Ascending aorta (tissue), 2 donors: ENCODE measurements at regions not wholly inside any gene's neighbourhood (a gene's known extent, or its start where the extent isn't known, plus 50 kb on each side); places are given as distances from the start of the nearest gene placed in this dataset.

ENCODE experiments used
- DNase-seq, 2 donors: peaks; one replicate each; pipeline ENCODE4 v3.0.0-alpha.2; 2019; ENCODE audit warnings: low spot score in 2 of 2
- H3K27ac ChIP-seq, 2 donors: fragments of 200-600 bp; sonication (generic); one replicate each; pipeline ENCODE4 v1.5.1; 2016 to 2017; ENCODE audit warnings: mild to moderate bottlenecking in 1 of 2
- H3K27me3 ChIP-seq: fragments of 200-600 bp; sonication (generic); one replicate; pipeline ENCODE4 v1.5.1; 2017
- H3K36me3 ChIP-seq, 2 donors: fragments of 200-600 bp; sonication (generic); one replicate each; pipeline ENCODE4 v1.5.1; 2016
- H3K4me1 ChIP-seq, 2 donors: fragments of 200-600 bp; sonication (generic); one replicate each; pipeline ENCODE4 v1.5.1; 2016 to 2017; ENCODE audit warnings: mild to moderate bottlenecking in 1 of 2
- H3K4me3 ChIP-seq, 2 donors: fragments of 200-600 bp; sonication (generic); one replicate each; pipeline ENCODE4 v1.5.1; 2016 to 2017; ENCODE audit warnings: mild to moderate bottlenecking in 1 of 2
- H3K9me3 ChIP-seq, 2 donors: fragments of 200-600 bp; sonication (generic); one replicate each; pipeline ENCODE4 v1.5.1; 2016
- CTCF ChIP-seq, 3 experiments: fragments of 200-600 bp in 2 of 3; fragments of 450-650 bp in 1 of 3; sonication (generic) in 2 of 3; IDR thresholded peaks; one replicate each; pipeline ENCODE4 v1.5.1; 2016 to 2019; ENCODE audit warnings: antibody characterized with exemption in 3 of 3, mild to moderate bottlenecking in 1 of 3, moderate library complexity in 1 of 3
- intact Hi-C: fragments of 100-400 bp; cut with DNase I; formaldehyde crosslinking; loops from one replicate; pipeline ENCODE4 v1.15.1; 2023

- DNase-seq, result no peak
- intact Hi-C loops, result no loop called here
- H3K27ac ChIP-seq, result peak overlapping the region; percentile 50 to 57
- no peaks in the 10 kb centered on the region for H3K36me3 ChIP-seq
- TF ChIP-seq CTCF (IDR thresholded peaks at IDR 0.05), result no peak
- H3K4me1 ChIP-seq, result peaks cover 2 to 10% of the 10 kb centered on the region in 2 donors
- no peaks in the 10 kb centered on the region for H3K9me3 ChIP-seq
- H3K27me3 ChIP-seq, result no peaks in the 10 kb centered on the region
- H3K4me3 ChIP-seq, result no peak overlapping the region
Observed at GRCh38 chr3:170759511-170760173, 110.4 kb downstream of the RPL22L1 start.

GRCh38 chr3:170757038-170757437 lies 113.0 kb downstream of the RPL22L1 start:
- H3K36me3 ChIP-seq, result no peaks in the 10 kb centered on the region
- intact Hi-C loops, result no loop called here
- no peak for TF ChIP-seq CTCF (IDR thresholded peaks at IDR 0.05)

GRCh38 chr3:170754311-170754693 lies 115.7 kb downstream of the RPL22L1 start:
- H3K27ac ChIP-seq, result peak overlapping the region; percentile 37
- H3K4me1 ChIP-seq, result peaks cover 8 to 46% of the 10 kb centered on the region in 2 donors
- intact Hi-C loops, result loop anchor here (5.0 kb wide), 1 partner anchor 67 kb away; no protein-coding TSS in a partner anchor

More at GRCh38 chr3:170757038-170757437, 113.0 kb downstream of the RPL22L1 start:
- H3K4me1 ChIP-seq, result peaks cover 5 to 33% of the 10 kb centered on the region in 2 donors
- H3K27ac ChIP-seq, result no peak overlapping the region
- no peak overlapping the region for H3K4me3 ChIP-seq
- H3K27me3 ChIP-seq, result no peaks in the 10 kb centered on the region
- no peak for DNase-seq
- H3K9me3 ChIP-seq, result no peaks in the 10 kb centered on the region

GRCh38 chr3:170753421-170754310 lies 116.3 kb downstream of the RPL22L1 start:
- Histone ChIP-seq H3K4me1 (peaks cover 8 to 45% of the 10 kb centered on the region in 2 donors), H3K9me3 (no peaks in the 10 kb centered on the region), H3K36me3 (no peaks in the 10 kb centered on the region), H3K4me3 (no peak overlapping the region), H3K27me3 (no peaks in the 10 kb centered on the region), H3K27ac (peak overlapping the region; percentile 37)
- intact Hi-C loops, result loop anchor here (5.0 kb wide), 1 partner anchor 66 kb away; no protein-coding TSS in a partner anchor
- TF ChIP-seq CTCF (IDR thresholded peaks at IDR 0.05), result no peak
- no peak for DNase-seq

More at GRCh38 chr3:170754311-170754693, 115.7 kb downstream of the RPL22L1 start:
- H3K36me3 ChIP-seq, result no peaks in the 10 kb centered on the region
- H3K4me3 ChIP-seq, result no peak overlapping the region
- no peaks in the 10 kb centered on the region for H3K9me3 ChIP-seq
- no peak for TF ChIP-seq CTCF (IDR thresholded peaks at IDR 0.05)
- H3K27me3 ChIP-seq, result no peaks in the 10 kb centered on the region
- no peak for DNase-seq

GRCh38 chr3:170752571-170753155 lies 117.3 kb downstream of the RPL22L1 start:
- no peaks in the 10 kb centered on the region for H3K9me3 ChIP-seq
- no peaks in the 10 kb centered on the region for H3K36me3 ChIP-seq
- TF ChIP-seq CTCF (IDR thresholded peaks at IDR 0.05), result no peak
- H3K27ac ChIP-seq, result peak overlapping the region; percentile 57 to 71
- no peak overlapping the region for H3K4me3 ChIP-seq
- H3K27me3 ChIP-seq, result no peaks in the 10 kb centered on the region
- peaks cover 8 to 45% of the 10 kb centered on the region in 2 donors for H3K4me1 ChIP-seq
- intact Hi-C loops, result loop anchor here (5.0 kb wide), 1 partner anchor 65 kb away; no protein-coding TSS in a partner anchor
- DNase-seq, result no peak
